Endothelial cell of umbilical vein (primary cell): ENCODE measurements at regions not wholly inside any gene's neighbourhood (a gene's known extent, or its start where the extent isn't known, plus 50 kb on each side); places are given as distances from the start of the nearest gene placed in this dataset.

Experiments used
- BruUV-seq: library from RNA; stranded (reverse); fragments of 400-500 nt; replicated peaks from 2 replicates; lab custom pipeline; 2021; lab: Mats Ljungman, UMichigan
- CTCF ChIA-PET: fragments of 300-600, 350-600 bp; sonication (Branson Sonifier 250); formaldehyde crosslinking; loops from one replicate; lab custom pipeline; 2021; ENCODE audit warnings: antibody characterized with exemption, inconsistent platforms; lab: Charles Lee
- POLR2A ChIA-PET: fragments of 300-600, 350-600 bp; sonication (Branson Sonifier 250); formaldehyde crosslinking; loops from one replicate; lab custom pipeline; 2021; ENCODE audit warnings: antibody characterized with exemption, inconsistent platforms; lab: Charles Lee
- DNase-seq: peaks from one replicate; pipeline ENCODE4 v3.0.0-alpha.2; 2011; ENCODE audit warnings: low read depth, low spot score
- FAIRE-seq: peaks from 2 replicates; lab custom pipeline; 2011; peaks lifted over from hg19 to GRCh38; lab: Jason Lieb, UNC
- H2AFZ ChIP-seq: 2 replicates; pipeline ENCODE4 v1.6.0; 2012; ENCODE audit warnings: low read depth, low read length, control low read depth, inconsistent platforms
- H3K27ac ChIP-seq: 2 replicates; pipeline ENCODE4 v1.5.1; 2011; ENCODE audit warnings: low read depth, mild to moderate bottlenecking, control low read depth, low read length, moderate library complexity; ENCODE audit not compliant: insufficient read depth
- H3K27me3 ChIP-seq, 2 experiments: 2 replicates each; pipeline versions ENCODE4 v1.6.0 to v1.6.1; 2011; ENCODE audit warnings: low read length in 2 of 2, mixed read lengths in 1 of 2; ENCODE audit not compliant: control insufficient read depth in 2 of 2, insufficient read depth in 2 of 2
- H3K36me3 ChIP-seq, 2 experiments: 2 replicates in 1 of 2; 3 replicates in 1 of 2; pipeline ENCODE4 v1.5.1; 2011; ENCODE audit warnings: low read length in 2 of 2, mild to moderate bottlenecking in 1 of 2, moderate library complexity in 1 of 2; ENCODE audit not compliant: control insufficient read depth in 2 of 2, insufficient read depth in 2 of 2; ENCODE audit errors: extremely low read depth in 1 of 2
- H3K4me1 ChIP-seq: 3 replicates; pipeline ENCODE4 v1.5.1; 2011; ENCODE audit warnings: mild to moderate bottlenecking, low read length; ENCODE audit not compliant: control insufficient read depth, insufficient read depth; ENCODE audit errors: extremely low read depth
- H3K4me2 ChIP-seq: 2 replicates; pipeline ENCODE4 v1.6.1; 2011; ENCODE audit warnings: low read length, control low read depth, mixed read lengths; ENCODE audit not compliant: insufficient read depth
- H3K4me3 ChIP-seq, 3 experiments: fragments of 200-600 bp in 1 of 3; sonication (generic), shearing (Covaris generic) in 1 of 3; replicated peaks in 1 of 3; 2 replicates each; pipeline ENCODE4 v1.5.1; 2011 to 2016; ENCODE audit warnings: control low read depth in 3 of 3, low read length in 3 of 3, mild to moderate bottlenecking in 2 of 3, inconsistent platforms in 1 of 3, low read depth in 1 of 3, moderate library complexity in 1 of 3; ENCODE audit not compliant: insufficient read depth in 1 of 3
- H3K79me2 ChIP-seq: 2 replicates; pipeline ENCODE4 v1.6.0; 2012; ENCODE audit warnings: low read length, inconsistent platforms; ENCODE audit not compliant: control insufficient read depth, insufficient read depth
- H3K9ac ChIP-seq: replicated peaks from 2 replicates; pipeline ENCODE3; 2011; ENCODE audit warnings: low read length, control low read depth; ENCODE audit not compliant: insufficient read depth; ENCODE audit errors: extremely low read depth
- H3K9me1 ChIP-seq: replicated peaks from 3 replicates; pipeline ENCODE4 v1.6.0; 2011; ENCODE audit warnings: mild to moderate bottlenecking, low read length; ENCODE audit not compliant: control insufficient read depth, insufficient read depth; ENCODE audit errors: extremely low read depth
- H3K9me3 ChIP-seq: replicated peaks from 2 replicates; pipeline ENCODE4 v1.5.1; 2012; ENCODE audit warnings: low read length, inconsistent platforms; ENCODE audit not compliant: control insufficient read depth, insufficient read depth
- H4K20me1 ChIP-seq: replicated peaks from 2 replicates; pipeline ENCODE3; 2011; ENCODE audit warnings: mild to moderate bottlenecking, low read length; ENCODE audit not compliant: control insufficient read depth, insufficient read depth; ENCODE audit errors: extremely low read depth
- CTCF ChIP-seq, 2 donors: IDR thresholded peaks; 1 replicate in 1 of 2; 2 replicates in 1 of 2; pipeline ENCODE4 v1.5.1; 2011; ENCODE audit warnings: low read length in 2 of 2, mild to moderate bottlenecking in 2 of 2, moderate library complexity in 2 of 2, control low read depth in 1 of 2, inconsistent platforms in 1 of 2, low read depth in 1 of 2; ENCODE audit not compliant: insufficient read depth in 1 of 2; ENCODE audit errors: extremely low read depth in 1 of 2
- EZH2 ChIP-seq: IDR thresholded peaks from 2 replicates; pipeline ENCODE4 v1.6.1; 2012; ENCODE audit warnings: borderline replicate concordance, low read depth, mild to moderate bottlenecking, moderate library complexity, low read length, inconsistent platforms; ENCODE audit not compliant: severe bottlenecking
- FOS ChIP-seq: IDR thresholded peaks from 2 replicates; pipeline ENCODE4 v1.6.1; 2011; ENCODE audit warnings: mild to moderate bottlenecking, low read length, moderate library complexity, borderline replicate concordance; ENCODE audit not compliant: insufficient read depth
- JUN ChIP-seq: IDR thresholded peaks from 2 replicates; pipeline ENCODE4 v1.6.1; 2011; ENCODE audit warnings: borderline replicate concordance, low read depth; ENCODE audit not compliant: insufficient read length, insufficient read depth
- MYC ChIP-seq: IDR thresholded peaks from one replicate; pipeline ENCODE4 v1.6.1; 2011; ENCODE audit warnings: mild to moderate bottlenecking, low read depth, low read length
- POLR2AphosphoS5 ChIP-seq: IDR thresholded peaks from 2 replicates; pipeline ENCODE4 v1.6.1; 2012; ENCODE audit warnings: low read depth, mild to moderate bottlenecking, control low read depth, low read length, moderate library complexity; ENCODE audit not compliant: insufficient read depth
- dilution Hi-C: fragments of 300-500 bp; cut with MboI; formaldehyde crosslinking; loops from one replicate; pipeline ENCODE4 v1.15.0; 2019; ENCODE audit warnings: low sequenced_read_pairs; ENCODE audit not compliant: extremely low pct_ligation_motif_present
- intact Hi-C: fragments of 100-400 bp; cut with micrococcal nuclease; formaldehyde crosslinking; loops from one replicate; pipeline ENCODE4 v1.10.0; 2022
- TF ChIP-seq, protein P1 (sequence below): IDR thresholded peaks from 2 replicates; pipeline ENCODE4 v1.6.1; 2011; ENCODE audit not compliant: insufficient read depth, insufficient read length

GRCh38 chr15:77696871-77697270 is 64.2 kb upstream of the LINGO1 start:
- Histone ChIP-seq H3K27ac (no peak overlapping the region), H3K36me3 (no peaks in the 10 kb centered on the region), H3K9me1 (no peaks in the 10 kb centered on the region), H3K4me1 (no peaks in the 10 kb centered on the region), H3K9ac (no peak overlapping the region), H3K4me3 (no peak overlapping the region), H3K9me3 (no peaks in the 10 kb centered on the region), H4K20me1 (no peaks in the 10 kb centered on the region), H3K27me3 (peaks cover 7 to 8% of the 10 kb centered on the region in 2 experiments), H3K4me2 (no peak overlapping the region), H3K79me2 (no peaks in the 10 kb centered on the region), H2AFZ (no peak overlapping the region)
- no TSS peak for BruUV-seq
- TF ChIP-seq FOS: no peak
- no peak for TF ChIP-seq EZH2
- ChIA-PET POLR2A (no interaction called here), CTCF (interaction anchor here (1.0 kb wide), 1 partner anchor 9 kb away, joined by 3 read pairs; no protein-coding TSS in a partner anchor)
- intact Hi-C loops (no loop called here), dilution Hi-C loops (no loop called here)
- no peak for DNase-seq
- no peak for FAIRE-seq

DNA sequence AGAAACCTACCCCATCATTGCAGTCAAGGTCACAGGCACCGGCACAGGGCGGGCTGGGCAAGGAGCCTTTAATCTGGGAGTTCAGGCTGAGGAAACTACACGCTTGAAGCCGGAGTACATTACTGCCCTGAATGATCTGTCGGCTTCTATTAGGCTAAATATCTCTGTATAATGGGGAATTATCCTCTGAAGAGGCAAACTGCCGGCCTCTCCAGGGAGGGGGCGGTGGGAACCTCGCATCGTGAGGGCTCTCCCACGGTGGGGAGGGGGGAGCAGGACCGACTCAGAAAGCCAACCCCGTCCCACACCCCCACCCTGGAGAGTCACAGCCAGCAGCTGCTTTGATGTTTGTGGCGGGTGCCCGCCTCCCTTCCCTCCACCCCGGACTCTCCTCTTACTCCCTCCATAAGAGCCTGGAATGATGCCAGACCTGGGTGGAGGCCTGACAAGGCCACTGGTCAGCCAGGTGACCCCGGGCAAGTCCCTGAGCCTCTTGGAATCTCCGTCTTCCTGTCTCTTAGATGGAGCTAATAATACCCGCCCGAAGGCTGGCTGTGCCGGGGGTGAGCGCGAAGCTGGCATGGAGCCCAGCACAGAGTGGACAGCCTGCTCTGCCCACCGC is 63.4 kb upstream of the LINGO1 start:
- FAIRE-seq: no peak

More for the DNA sequence above, 63.4 kb upstream of the LINGO1 start:
- H3K79me2 ChIP-seq: no peaks in the 10 kb centered on the region
- dilution Hi-C loops: no loop called here
- H3K4me2 ChIP-seq: no peak overlapping the region
- H3K4me3 ChIP-seq: no peak overlapping the region
- no peak for DNase-seq
- H4K20me1 ChIP-seq: no peaks in the 10 kb centered on the region
- H3K4me1 ChIP-seq: no peaks in the 10 kb centered on the region
- ChIA-PET POLR2A (no interaction called here), CTCF (interaction anchor here (1.0 kb wide), 1 partner anchor 9 kb away, joined by 3 read pairs; no protein-coding TSS in a partner anchor)
- H3K9ac ChIP-seq: no peak overlapping the region
- no peaks in the 10 kb centered on the region for H3K9me1 ChIP-seq
- intact Hi-C loops: no loop called here
- no peaks in the 10 kb centered on the region for H3K36me3 ChIP-seq
- H3K27me3 ChIP-seq: peaks cover 7 to 8% of the 10 kb centered on the region in 2 experiments
- H3K9me3 ChIP-seq: no peaks in the 10 kb centered on the region
- H2AFZ ChIP-seq: no peak overlapping the region
- TF ChIP-seq FOS: no peak
- TF ChIP-seq JUN: no peak
- TF ChIP-seq CTCF (IDR thresholded peaks at IDR 0.05; ENCODE audit: extremely low read depth in 1 of 2, insufficient read depth in 1 of 2, low read depth in 1 of 2, low read length in 2 of 2): no peak
- no peak for TF ChIP-seq POLR2AphosphoS5
- TF ChIP-seq MYC: no peak
- no peak for TF ChIP-seq EZH2
- TF ChIP-seq, protein P1, sequence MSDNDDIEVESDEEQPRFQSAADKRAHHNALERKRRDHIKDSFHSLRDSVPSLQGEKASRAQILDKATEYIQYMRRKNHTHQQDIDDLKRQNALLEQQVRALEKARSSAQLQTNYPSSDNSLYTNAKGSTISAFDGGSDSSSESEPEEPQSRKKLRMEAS: no peak
- no TSS peak for BruUV-seq
- no peak overlapping the region for H3K27ac ChIP-seq
